Peyer's patch (tissue), 4 donors: ENCODE measurements at regions not wholly inside any gene's neighbourhood (a gene's known extent, or its start where the extent isn't known, plus 50 kb on each side); places are given as distances from the start of the nearest gene placed in this dataset.

Experiments
- DNase-seq, 3 donors: peaks; one replicate each; pipeline ENCODE4 v3.0.0-alpha.2; 2017 to 2019
- H3K27ac ChIP-seq, 4 donors: fragments of 200-600 bp; sonication (generic); one replicate each; pipeline ENCODE4 v1.5.1; 2016 to 2019
- H3K27me3 ChIP-seq, 2 donors: fragments of 200-600 bp; sonication (generic); one replicate each; pipeline ENCODE4 v1.5.1; 2019
- H3K36me3 ChIP-seq, 3 donors: fragments of 200-600 bp; sonication (generic); one replicate each; pipeline ENCODE4 v1.5.1; 2016 to 2019
- H3K4me1 ChIP-seq, 4 donors: fragments of 200-600 bp; sonication (generic); one replicate each; pipeline ENCODE4 v1.5.1; 2016 to 2019
- H3K4me3 ChIP-seq, 4 donors: fragments of 200-600 bp; sonication (generic); 1 replicate in 3 of 4; 2 replicates in 1 of 4; pipeline ENCODE4 v1.5.1; 2016 to 2019; ENCODE audit warnings: mild to moderate bottlenecking in 1 of 4
- H3K9me3 ChIP-seq, 4 donors: fragments of 200-600 bp; sonication (generic); one replicate each; pipeline ENCODE4 v1.5.1; 2016 to 2019; ENCODE audit warnings: mild to moderate bottlenecking in 1 of 4
- POLR2A ChIP-seq, 2 donors: fragments of 450-650 bp; IDR thresholded peaks; one replicate each; pipeline ENCODE4 v1.5.1; 2017; ENCODE audit warnings: antibody characterized with exemption in 2 of 2, mild to moderate bottlenecking in 2 of 2, moderate library complexity in 2 of 2
- TF ChIP-seq, protein P1 (sequence below), 6 experiments: fragments of 450-650 bp in 4 of 6; fragments of 200-600 bp in 2 of 6; sonication (generic) in 1 of 6; IDR thresholded peaks; one replicate each; pipeline ENCODE4 v1.5.1; 2017 to 2019; ENCODE audit warnings: antibody characterized with exemption in 6 of 6, mild to moderate bottlenecking in 3 of 6, moderate library complexity in 1 of 6

DNA sequence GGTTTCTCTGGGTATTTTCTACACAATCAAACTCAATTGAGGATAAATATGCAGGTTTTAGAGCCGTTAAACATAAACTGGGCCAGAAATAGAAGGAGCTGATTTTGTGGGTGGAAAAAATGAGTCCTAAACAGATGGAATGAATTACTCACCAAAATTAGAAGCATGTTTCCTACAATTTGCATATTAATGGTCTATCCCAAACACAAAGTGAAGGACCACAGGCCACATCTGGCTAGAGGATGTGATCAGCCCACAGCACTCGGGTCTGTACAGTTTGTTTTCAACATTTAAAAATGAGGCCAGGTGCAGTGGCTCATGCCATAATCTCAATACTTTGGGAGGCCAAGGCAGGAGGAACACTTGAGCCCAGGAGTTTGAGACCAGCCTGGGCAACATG lies 296.3 kb downstream of the PREX1 start:
- no peak overlapping the region for H3K27ac ChIP-seq
- TF ChIP-seq, protein P1, sequence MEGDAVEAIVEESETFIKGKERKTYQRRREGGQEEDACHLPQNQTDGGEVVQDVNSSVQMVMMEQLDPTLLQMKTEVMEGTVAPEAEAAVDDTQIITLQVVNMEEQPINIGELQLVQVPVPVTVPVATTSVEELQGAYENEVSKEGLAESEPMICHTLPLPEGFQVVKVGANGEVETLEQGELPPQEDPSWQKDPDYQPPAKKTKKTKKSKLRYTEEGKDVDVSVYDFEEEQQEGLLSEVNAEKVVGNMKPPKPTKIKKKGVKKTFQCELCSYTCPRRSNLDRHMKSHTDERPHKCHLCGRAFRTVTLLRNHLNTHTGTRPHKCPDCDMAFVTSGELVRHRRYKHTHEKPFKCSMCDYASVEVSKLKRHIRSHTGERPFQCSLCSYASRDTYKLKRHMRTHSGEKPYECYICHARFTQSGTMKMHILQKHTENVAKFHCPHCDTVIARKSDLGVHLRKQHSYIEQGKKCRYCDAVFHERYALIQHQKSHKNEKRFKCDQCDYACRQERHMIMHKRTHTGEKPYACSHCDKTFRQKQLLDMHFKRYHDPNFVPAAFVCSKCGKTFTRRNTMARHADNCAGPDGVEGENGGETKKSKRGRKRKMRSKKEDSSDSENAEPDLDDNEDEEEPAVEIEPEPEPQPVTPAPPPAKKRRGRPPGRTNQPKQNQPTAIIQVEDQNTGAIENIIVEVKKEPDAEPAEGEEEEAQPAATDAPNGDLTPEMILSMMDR (IDR thresholded peaks at IDR 0.05), result no peak
- no peak for TF ChIP-seq POLR2A (IDR thresholded peaks at IDR 0.05)
- no peak for DNase-seq

DNA sequence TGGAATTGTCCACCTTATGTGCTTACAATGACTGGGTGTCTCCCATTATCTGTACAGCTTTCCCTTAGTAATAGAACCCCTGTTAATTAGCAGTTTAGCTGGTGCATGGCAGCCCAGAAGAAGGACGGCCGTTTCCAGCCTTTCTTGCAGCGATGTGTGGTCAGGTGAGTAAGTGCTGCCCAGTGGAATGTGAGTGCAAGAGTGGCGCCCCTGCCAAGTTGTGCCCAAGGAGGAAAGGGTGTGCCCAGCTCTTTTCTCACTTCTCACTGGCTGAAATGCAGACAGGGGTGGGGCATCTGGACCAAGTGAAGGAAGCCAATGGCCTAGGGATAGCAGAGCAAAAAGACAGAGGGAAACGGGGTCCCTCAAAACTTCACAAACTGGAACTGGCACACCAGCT lies 296.8 kb downstream of the PREX1 start:
- Histone ChIP-seq H3K27me3 (no peaks in the 10 kb centered on the region), H3K36me3 (no peaks in the 10 kb centered on the region), H3K27ac (no peak overlapping the region), H3K4me3 (no peak overlapping the region), H3K9me3 (no peaks in the 10 kb centered on the region), H3K4me1 (no peaks in the 10 kb centered on the region)
- DNase-seq, result no peak
- TF ChIP-seq, protein P1 (IDR thresholded peaks at IDR 0.05), result no peak
- TF ChIP-seq POLR2A (IDR thresholded peaks at IDR 0.05), result no peak

More for the DNA sequence above, 296.3 kb downstream of the PREX1 start:
- Histone ChIP-seq H3K9me3 (no peaks in the 10 kb centered on the region), H3K4me3 (no peak overlapping the region), H3K27me3 (no peaks in the 10 kb centered on the region), H3K4me1 (no peaks in the 10 kb centered on the region), H3K36me3 (no peaks in the 10 kb centered on the region)

GRCh38 chr20:48528346-48528745 lies 299.5 kb downstream of the PREX1 start:
- Histone ChIP-seq H3K4me3 (no peak overlapping the region), H3K9me3 (no peaks in the 10 kb centered on the region), H3K27me3 (no peaks in the 10 kb centered on the region), H3K27ac (no peak overlapping the region), H3K36me3 (no peaks in the 10 kb centered on the region), H3K4me1 (no peaks in the 10 kb centered on the region)
- DNase-seq, result no peak
- no peak for TF ChIP-seq POLR2A (IDR thresholded peaks at IDR 0.05)
- TF ChIP-seq, protein P1 (IDR thresholded peaks at IDR 0.05), result no peak

- no peaks in the 10 kb centered on the region for H3K4me1 ChIP-seq
- no peak for TF ChIP-seq POLR2A (IDR thresholded peaks at IDR 0.05)
- TF ChIP-seq, protein P1 (IDR thresholded peaks at IDR 0.05), result no peak
- H3K27me3 ChIP-seq, result no peaks in the 10 kb centered on the region
- no peak overlapping the region for H3K27ac ChIP-seq
- no peak overlapping the region for H3K4me3 ChIP-seq
- H3K9me3 ChIP-seq, result no peaks in the 10 kb centered on the region
- H3K36me3 ChIP-seq, result no peaks in the 10 kb centered on the region
- DNase-seq, result no peak
Measured at GRCh38 chr20:48527771-48528170, 300.0 kb downstream of the PREX1 start.

DNA sequence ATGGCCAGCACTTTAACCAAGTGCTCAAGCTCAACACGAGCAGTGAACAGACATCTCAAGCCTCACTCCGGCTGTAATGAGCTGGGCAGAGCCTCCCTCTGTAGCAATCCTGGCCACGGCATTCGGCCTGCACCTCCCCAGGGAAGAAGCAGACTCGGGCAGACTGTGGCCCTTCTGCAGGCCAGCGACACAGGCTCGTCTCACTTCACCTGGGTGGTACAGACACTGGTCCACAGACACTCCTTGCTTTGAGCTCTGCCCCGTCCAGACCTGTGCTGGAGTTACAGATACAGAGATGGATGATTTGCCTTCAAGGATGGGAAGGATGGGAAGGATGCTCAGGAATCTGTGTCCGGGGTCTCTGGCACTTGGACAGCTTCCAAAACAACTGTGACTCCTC lies 300.9 kb downstream of the PREX1 start:
- Histone ChIP-seq H3K4me3 (no peak overlapping the region), H3K9me3 (no peaks in the 10 kb centered on the region), H3K27ac (no peak overlapping the region), H3K4me1 (no peaks in the 10 kb centered on the region), H3K36me3 (no peaks in the 10 kb centered on the region), H3K27me3 (no peaks in the 10 kb centered on the region)
- DNase-seq, result no peak
- TF ChIP-seq, protein P1 (IDR thresholded peaks at IDR 0.05), result no peak
- no peak for TF ChIP-seq POLR2A (IDR thresholded peaks at IDR 0.05)

GRCh38 chr20:48525400-48525799 lies 302.4 kb downstream of the PREX1 start:
- H3K36me3 ChIP-seq, result no peaks in the 10 kb centered on the region
- H3K4me1 ChIP-seq, result no peaks in the 10 kb centered on the region
- TF ChIP-seq POLR2A (IDR thresholded peaks at IDR 0.05), result no peak
- TF ChIP-seq, protein P1 (IDR thresholded peaks at IDR 0.05), result no peak
- H3K9me3 ChIP-seq, result no peaks in the 10 kb centered on the region
- H3K27ac ChIP-seq, result no peak overlapping the region
- DNase-seq, result no peak
- H3K27me3 ChIP-seq, result no peaks in the 10 kb centered on the region
- no peak overlapping the region for H3K4me3 ChIP-seq
